HG03060 (cell line): ENCODE measurements at regions not wholly inside any gene's neighbourhood (a gene's known extent, or its start where the extent isn't known, plus 50 kb on each side); places are given as distances from the start of the nearest gene placed in this dataset.
"Not testable (repeated sequence)": the region's sequence is repeated elsewhere in the genome, so short reads cannot be mapped to it uniquely, and the experiment has no call there.

Experiments used
- ATAC-seq: cut with Tn5 transposase; IDR thresholded peaks from one replicate; pipeline ENCODE4 v1.9.1; 2021; ENCODE audit warnings: low read depth, moderate number of reproducible peaks; ENCODE audit not compliant: unreplicated experiment

- no peak for ATAC-seq
Measured at GRCh38 chr5:91532779-91533178, 149.7 kb upstream of the ARRDC3 start.

GRCh38 chr5:91532281-91532680, 149.2 kb upstream of the ARRDC3 start:
- no peak for ATAC-seq

- ATAC-seq: no peak
Measured at GRCh38 chr5:91528831-91529230, 145.7 kb upstream of the ARRDC3 start.

GRCh38 chr5:91521785-91522184, 138.7 kb upstream of the ARRDC3 start:
- no peak for ATAC-seq

- ATAC-seq: no peak
Measured at GRCh38 chr5:91521334-91521733, 138.2 kb upstream of the ARRDC3 start.

- no peak for ATAC-seq
Measured at GRCh38 chr5:91514400-91514799, 131.3 kb upstream of the ARRDC3 start.

GRCh38 chr5:91503321-91503720, 120.2 kb upstream of the ARRDC3 start:
- no peak for ATAC-seq

GRCh38 chr5:91500758-91501157, 117.6 kb upstream of the ARRDC3 start:
- no peak for ATAC-seq

- peak; percentile 41 for ATAC-seq
Measured at GRCh38 chr5:91499943-91500531, 116.9 kb upstream of the ARRDC3 start.

- no peak for ATAC-seq
Measured at GRCh38 chr5:91495699-91496098, 112.6 kb upstream of the ARRDC3 start.

- ATAC-seq: no peak
Measured at GRCh38 chr5:91494447-91494996, 111.4 kb upstream of the ARRDC3 start.

- ATAC-seq: no peak
Measured at GRCh38 chr5:91493086-91493485, 110.0 kb upstream of the ARRDC3 start.

- ATAC-seq: no peak
Measured at GRCh38 chr5:91491229-91491628, 108.1 kb upstream of the ARRDC3 start.

GRCh38 chr5:91490316-91490715, 107.2 kb upstream of the ARRDC3 start:
- no peak for ATAC-seq

GRCh38 chr5:91487420-91487819, 104.3 kb upstream of the ARRDC3 start:
- ATAC-seq: no peak

GRCh38 chr5:91486638-91487037, 103.5 kb upstream of the ARRDC3 start:
- no peak for ATAC-seq

GRCh38 chr5:91484662-91485061, 101.5 kb upstream of the ARRDC3 start:
- ATAC-seq: no peak

GRCh38 chr5:91479376-91479775, 96.3 kb upstream of the ARRDC3 start:
- ATAC-seq: not testable (repeated sequence)

- ATAC-seq: no peak
Measured at GRCh38 chr5:91478096-91478495, 95.0 kb upstream of the ARRDC3 start.

GRCh38 chr5:91477408-91477807, 94.3 kb upstream of the ARRDC3 start:
- no peak for ATAC-seq

- no peak for ATAC-seq
Measured at GRCh38 chr5:91474201-91474600, 91.1 kb upstream of the ARRDC3 start.

- ATAC-seq: no peak
Measured at GRCh38 chr5:91472631-91473030, 89.5 kb upstream of the ARRDC3 start.
